ENCODE measurements at regions not wholly inside any gene's neighbourhood (a gene's known extent, or its start where the extent isn't known, plus 50 kb on each side); places are given as distances from the start of the nearest gene placed in this dataset.

GRCh38 chr5:29568028-29568427 lies 1625.5 kb upstream of the CDH6 start (continued):
- TF ChIP-seq ATF3 (IDR thresholded peaks at IDR 0.05; ENCODE audit: insufficient read depth, low read depth, low read length), result no peak

Data from H1 (cell line).